ENCODE measurements at regions not wholly inside any gene's neighbourhood (a gene's known extent, or its start where the extent isn't known, plus 50 kb on each side); places are given as distances from the start of the nearest gene placed in this dataset.

- no peak overlapping the region for H3K27ac ChIP-seq (ENCODE audit: low read length)
- no peaks in the 10 kb centered on the region for H3K4me1 ChIP-seq (ENCODE audit: control insufficient read depth in 1 of 2, insufficient read depth in 2 of 2, low read length in 2 of 2)
- no peaks in the 10 kb centered on the region for H3K9me3 ChIP-seq (ENCODE audit: control insufficient read depth in 1 of 2, low read length in 2 of 2)
- peaks cover 4% of the 10 kb centered on the region for H3K27me3 ChIP-seq (ENCODE audit: low read depth, low read length)
- no peak overlapping the region for H3K4me3 ChIP-seq (ENCODE audit: low read depth in 1 of 2, low read length in 2 of 2)
- no peaks in the 10 kb centered on the region for H3K36me3 ChIP-seq (ENCODE audit: control insufficient read depth in 1 of 2, insufficient read depth in 2 of 2, low read length in 2 of 2)
These were observed 169.8 kb upstream of the SALL3 start for GRCh38 chr18:78809845-78810244.

GRCh38 chr18:78810706-78811105, 168.9 kb upstream of the SALL3 start:
- H3K36me3 ChIP-seq (ENCODE audit: control insufficient read depth in 1 of 2, insufficient read depth in 2 of 2, low read length in 2 of 2): no peaks in the 10 kb centered on the region
- no peak overlapping the region for H3K4me3 ChIP-seq (ENCODE audit: low read depth in 1 of 2, low read length in 2 of 2)
- H3K9me3 ChIP-seq (ENCODE audit: control insufficient read depth in 1 of 2, low read length in 2 of 2): no peaks in the 10 kb centered on the region
- H3K27ac ChIP-seq (ENCODE audit: low read length): no peak overlapping the region
- H3K27me3 ChIP-seq (ENCODE audit: low read depth, low read length): peaks cover 4% of the 10 kb centered on the region
- H3K4me1 ChIP-seq (ENCODE audit: control insufficient read depth in 1 of 2, insufficient read depth in 2 of 2, low read length in 2 of 2): no peaks in the 10 kb centered on the region

- Histone ChIP-seq H3K27ac (ENCODE audit: low read length) (no peak overlapping the region), H3K9me3 (ENCODE audit: control insufficient read depth in 1 of 2, low read length in 2 of 2) (no peaks in the 10 kb centered on the region), H3K36me3 (ENCODE audit: control insufficient read depth in 1 of 2, insufficient read depth in 2 of 2, low read length in 2 of 2) (no peaks in the 10 kb centered on the region), H3K4me1 (ENCODE audit: control insufficient read depth in 1 of 2, insufficient read depth in 2 of 2, low read length in 2 of 2) (no peaks in the 10 kb centered on the region), H3K4me3 (ENCODE audit: low read depth in 1 of 2, low read length in 2 of 2) (no peak overlapping the region), H3K27me3 (ENCODE audit: low read depth, low read length) (peaks cover 4% of the 10 kb centered on the region)
These were observed 167.6 kb upstream of the SALL3 start for GRCh38 chr18:78812067-78812466.

- Histone ChIP-seq H3K27me3 (ENCODE audit: low read depth, low read length) (peaks cover 4% of the 10 kb centered on the region), H3K36me3 (ENCODE audit: control insufficient read depth in 1 of 2, insufficient read depth in 2 of 2, low read length in 2 of 2) (no peaks in the 10 kb centered on the region), H3K4me3 (ENCODE audit: low read depth in 1 of 2, low read length in 2 of 2) (no peak overlapping the region), H3K4me1 (ENCODE audit: control insufficient read depth in 1 of 2, insufficient read depth in 2 of 2, low read length in 2 of 2) (no peaks in the 10 kb centered on the region), H3K9me3 (ENCODE audit: control insufficient read depth in 1 of 2, low read length in 2 of 2) (no peaks in the 10 kb centered on the region), H3K27ac (ENCODE audit: low read length) (no peak overlapping the region)
These were observed 166.5 kb upstream of the SALL3 start for GRCh38 chr18:78813156-78813555.

GRCh38 chr18:78813936-78814710, 165.5 kb upstream of the SALL3 start:
- Histone ChIP-seq H3K27me3 (ENCODE audit: low read depth, low read length) (peaks cover 4% of the 10 kb centered on the region), H3K4me3 (ENCODE audit: low read depth in 1 of 2, low read length in 2 of 2) (no peak overlapping the region), H3K9me3 (ENCODE audit: control insufficient read depth in 1 of 2, low read length in 2 of 2) (no peaks in the 10 kb centered on the region), H3K27ac (ENCODE audit: low read length) (no peak overlapping the region), H3K4me1 (ENCODE audit: control insufficient read depth in 1 of 2, insufficient read depth in 2 of 2, low read length in 2 of 2) (no peaks in the 10 kb centered on the region), H3K36me3 (ENCODE audit: control insufficient read depth in 1 of 2, insufficient read depth in 2 of 2, low read length in 2 of 2) (no peaks in the 10 kb centered on the region)

GRCh38 chr18:78814766-78815165, 164.9 kb upstream of the SALL3 start:
- H3K4me1 ChIP-seq (ENCODE audit: control insufficient read depth in 1 of 2, insufficient read depth in 2 of 2, low read length in 2 of 2): no peaks in the 10 kb centered on the region
- H3K36me3 ChIP-seq (ENCODE audit: control insufficient read depth in 1 of 2, insufficient read depth in 2 of 2, low read length in 2 of 2): no peaks in the 10 kb centered on the region
- no peak overlapping the region for H3K27ac ChIP-seq (ENCODE audit: low read length)
- no peaks in the 10 kb centered on the region for H3K9me3 ChIP-seq (ENCODE audit: control insufficient read depth in 1 of 2, low read length in 2 of 2)
- H3K27me3 ChIP-seq (ENCODE audit: low read depth, low read length): peaks cover 4% of the 10 kb centered on the region
- no peak overlapping the region for H3K4me3 ChIP-seq (ENCODE audit: low read depth in 1 of 2, low read length in 2 of 2)

- Histone ChIP-seq H3K4me1 (ENCODE audit: control insufficient read depth in 1 of 2, insufficient read depth in 2 of 2, low read length in 2 of 2) (no peaks in the 10 kb centered on the region), H3K27me3 (ENCODE audit: low read depth, low read length) (peaks cover 4% of the 10 kb centered on the region), H3K9me3 (ENCODE audit: control insufficient read depth in 1 of 2, low read length in 2 of 2) (no peaks in the 10 kb centered on the region), H3K4me3 (ENCODE audit: low read depth in 1 of 2, low read length in 2 of 2) (no peak overlapping the region), H3K27ac (ENCODE audit: low read length) (no peak overlapping the region), H3K36me3 (ENCODE audit: control insufficient read depth in 1 of 2, insufficient read depth in 2 of 2, low read length in 2 of 2) (no peaks in the 10 kb centered on the region)
These were observed 163.5 kb upstream of the SALL3 start for GRCh38 chr18:78816114-78816513.

- Histone ChIP-seq H3K4me3 (ENCODE audit: low read depth in 1 of 2, low read length in 2 of 2) (no peak overlapping the region), H3K27me3 (ENCODE audit: low read depth, low read length) (peaks cover 4% of the 10 kb centered on the region), H3K27ac (ENCODE audit: low read length) (no peak overlapping the region), H3K4me1 (ENCODE audit: control insufficient read depth in 1 of 2, insufficient read depth in 2 of 2, low read length in 2 of 2) (no peaks in the 10 kb centered on the region), H3K36me3 (ENCODE audit: control insufficient read depth in 1 of 2, insufficient read depth in 2 of 2, low read length in 2 of 2) (no peaks in the 10 kb centered on the region), H3K9me3 (ENCODE audit: control insufficient read depth in 1 of 2, low read length in 2 of 2) (no peaks in the 10 kb centered on the region)
These were observed 162.7 kb upstream of the SALL3 start for GRCh38 chr18:78816916-78817315.

- no peak overlapping the region for H3K27ac ChIP-seq (ENCODE audit: low read length)
- no peaks in the 10 kb centered on the region for H3K36me3 ChIP-seq (ENCODE audit: control insufficient read depth in 1 of 2, insufficient read depth in 2 of 2, low read length in 2 of 2)
- no peaks in the 10 kb centered on the region for H3K4me1 ChIP-seq (ENCODE audit: control insufficient read depth in 1 of 2, insufficient read depth in 2 of 2, low read length in 2 of 2)
- peaks cover 4% of the 10 kb centered on the region for H3K27me3 ChIP-seq (ENCODE audit: low read depth, low read length)
- no peaks in the 10 kb centered on the region for H3K9me3 ChIP-seq (ENCODE audit: control insufficient read depth in 1 of 2, low read length in 2 of 2)
- H3K4me3 ChIP-seq (ENCODE audit: low read depth in 1 of 2, low read length in 2 of 2): no peak overlapping the region
These were observed 161.1 kb upstream of the SALL3 start for GRCh38 chr18:78818495-78818894.

GRCh38 chr18:78818961-78819360, 160.7 kb upstream of the SALL3 start:
- no peak overlapping the region for H3K27ac ChIP-seq (ENCODE audit: low read length)
- H3K4me1 ChIP-seq (ENCODE audit: control insufficient read depth in 1 of 2, insufficient read depth in 2 of 2, low read length in 2 of 2): no peaks in the 10 kb centered on the region
- no peaks in the 10 kb centered on the region for H3K36me3 ChIP-seq (ENCODE audit: control insufficient read depth in 1 of 2, insufficient read depth in 2 of 2, low read length in 2 of 2)
- peaks cover 2% of the 10 kb centered on the region for H3K27me3 ChIP-seq (ENCODE audit: low read depth, low read length)
- no peaks in the 10 kb centered on the region for H3K9me3 ChIP-seq (ENCODE audit: control insufficient read depth in 1 of 2, low read length in 2 of 2)
- no peak overlapping the region for H3K4me3 ChIP-seq (ENCODE audit: low read depth in 1 of 2, low read length in 2 of 2)

- H3K27ac ChIP-seq (ENCODE audit: low read length): no peak overlapping the region
- H3K4me1 ChIP-seq (ENCODE audit: control insufficient read depth in 1 of 2, insufficient read depth in 2 of 2, low read length in 2 of 2): no peaks in the 10 kb centered on the region
- H3K36me3 ChIP-seq (ENCODE audit: control insufficient read depth in 1 of 2, insufficient read depth in 2 of 2, low read length in 2 of 2): no peaks in the 10 kb centered on the region
- H3K4me3 ChIP-seq (ENCODE audit: low read depth in 1 of 2, low read length in 2 of 2): no peak overlapping the region
- no peaks in the 10 kb centered on the region for H3K27me3 ChIP-seq (ENCODE audit: low read depth, low read length)
- no peaks in the 10 kb centered on the region for H3K9me3 ChIP-seq (ENCODE audit: control insufficient read depth in 1 of 2, low read length in 2 of 2)
These were observed 159.3 kb upstream of the SALL3 start for GRCh38 chr18:78820161-78820834.
